ENCODE measurements at regions not wholly inside any gene's neighbourhood (a gene's known extent, or its start where the extent isn't known, plus 50 kb on each side); places are given as distances from the start of the nearest gene placed in this dataset.

DNA sequence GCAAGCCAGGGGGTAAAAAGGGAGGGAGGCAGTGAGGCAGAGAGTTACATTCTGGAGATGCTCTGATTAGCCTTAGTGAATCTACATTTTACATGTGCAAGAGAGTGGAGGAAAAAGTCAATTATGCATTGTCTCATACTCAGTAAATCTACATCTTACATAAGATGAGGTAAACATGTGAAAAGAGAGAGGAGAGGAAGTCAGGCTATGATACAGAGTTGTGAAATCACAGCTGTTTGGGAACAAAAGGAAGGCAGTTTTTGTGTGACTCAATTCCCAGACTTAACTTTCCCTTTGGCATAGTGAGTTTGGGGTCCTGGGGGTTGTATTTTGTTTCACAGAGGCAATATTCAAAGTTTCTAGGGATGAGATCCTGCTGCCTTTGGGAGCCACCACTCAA is 67.8 kb downstream of the GP2 start:
- TF ChIP-seq, protein P1, sequence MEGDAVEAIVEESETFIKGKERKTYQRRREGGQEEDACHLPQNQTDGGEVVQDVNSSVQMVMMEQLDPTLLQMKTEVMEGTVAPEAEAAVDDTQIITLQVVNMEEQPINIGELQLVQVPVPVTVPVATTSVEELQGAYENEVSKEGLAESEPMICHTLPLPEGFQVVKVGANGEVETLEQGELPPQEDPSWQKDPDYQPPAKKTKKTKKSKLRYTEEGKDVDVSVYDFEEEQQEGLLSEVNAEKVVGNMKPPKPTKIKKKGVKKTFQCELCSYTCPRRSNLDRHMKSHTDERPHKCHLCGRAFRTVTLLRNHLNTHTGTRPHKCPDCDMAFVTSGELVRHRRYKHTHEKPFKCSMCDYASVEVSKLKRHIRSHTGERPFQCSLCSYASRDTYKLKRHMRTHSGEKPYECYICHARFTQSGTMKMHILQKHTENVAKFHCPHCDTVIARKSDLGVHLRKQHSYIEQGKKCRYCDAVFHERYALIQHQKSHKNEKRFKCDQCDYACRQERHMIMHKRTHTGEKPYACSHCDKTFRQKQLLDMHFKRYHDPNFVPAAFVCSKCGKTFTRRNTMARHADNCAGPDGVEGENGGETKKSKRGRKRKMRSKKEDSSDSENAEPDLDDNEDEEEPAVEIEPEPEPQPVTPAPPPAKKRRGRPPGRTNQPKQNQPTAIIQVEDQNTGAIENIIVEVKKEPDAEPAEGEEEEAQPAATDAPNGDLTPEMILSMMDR (IDR thresholded peaks at IDR 0.05) = no peak
- peaks cover 10% of the 10 kb centered on the region; the same call in 1 of the 2 replicates for H3K36me3 Mint-ChIP-seq (ENCODE audit: low read depth)
- no peaks in the 10 kb centered on the region for H3K27me3 Mint-ChIP-seq (ENCODE audit: insufficient read depth)
- H3K9me3 Mint-ChIP-seq = peaks cover 57% of the 10 kb centered on the region
- H3K4me1 Mint-ChIP-seq (ENCODE audit: low read depth) = no peaks in the 10 kb centered on the region
- DNase-seq = no peak
- H3K4me3 Mint-ChIP-seq = no peak overlapping the region
- no peak overlapping the region for H3K27ac Mint-ChIP-seq

DNA sequence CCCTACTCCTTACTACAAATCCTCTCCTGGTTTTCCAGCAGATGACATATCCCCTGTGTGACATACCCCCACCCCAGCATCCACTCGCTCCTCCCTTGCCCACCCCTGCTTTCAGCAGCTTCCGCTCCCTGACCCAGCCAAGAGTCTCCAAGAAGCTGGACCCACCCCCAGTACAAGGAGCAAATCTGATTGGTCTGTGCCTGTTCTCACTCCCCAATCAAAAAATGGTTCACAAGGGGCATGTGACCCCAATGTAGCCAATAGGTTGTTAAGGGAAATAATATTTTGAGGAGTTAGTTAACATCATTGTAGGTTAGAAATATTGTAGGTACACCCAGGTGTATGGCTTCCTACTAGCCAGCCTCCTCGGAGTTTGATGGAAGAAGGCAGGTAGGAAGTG is 70.1 kb downstream of the GP2 start:
- DNase-seq = no peak
- Mint-ChIP-seq H3K27me3 (ENCODE audit: insufficient read depth) (no peaks in the 10 kb centered on the region), H3K27ac (no peak overlapping the region), H3K9me3 (peaks cover 59% of the 10 kb centered on the region), H3K4me1 (ENCODE audit: low read depth) (no peaks in the 10 kb centered on the region), H3K36me3 (ENCODE audit: low read depth) (peaks cover 10% of the 10 kb centered on the region; the same call in 1 of the 2 replicates), H3K4me3 (no peak overlapping the region)
- TF ChIP-seq, protein P1 (IDR thresholded peaks at IDR 0.05) = no peak

DNA sequence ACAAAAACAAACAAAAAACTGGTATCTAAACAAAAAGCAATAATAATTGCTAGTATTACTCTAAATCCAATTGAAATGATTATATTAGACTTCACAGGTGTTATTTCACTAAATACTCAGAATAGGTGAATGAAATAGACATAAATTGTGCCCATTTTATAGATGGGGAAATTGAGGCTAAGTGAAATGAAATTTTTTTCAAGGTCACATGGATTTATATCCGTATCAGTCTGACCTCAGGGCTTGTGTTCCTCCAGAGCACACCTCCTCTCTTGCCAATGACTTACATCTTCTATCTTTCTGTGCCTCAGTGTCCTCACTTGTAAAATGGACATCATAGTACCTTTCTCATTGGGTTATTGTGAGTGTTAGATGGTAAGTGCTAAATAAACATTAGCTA is 72.3 kb downstream of the GP2 start:
- Mint-ChIP-seq H3K4me3 (no peak overlapping the region), H3K36me3 (ENCODE audit: low read depth) (peaks cover 5% of the 10 kb centered on the region; the same call in 1 of the 2 replicates), H3K9me3 (peaks cover 53% of the 10 kb centered on the region), H3K4me1 (ENCODE audit: low read depth) (no peaks in the 10 kb centered on the region), H3K27me3 (ENCODE audit: insufficient read depth) (no peaks in the 10 kb centered on the region), H3K27ac (no peak overlapping the region)
- no peak for DNase-seq
- TF ChIP-seq, protein P1 (IDR thresholded peaks at IDR 0.05) = no peak

DNA sequence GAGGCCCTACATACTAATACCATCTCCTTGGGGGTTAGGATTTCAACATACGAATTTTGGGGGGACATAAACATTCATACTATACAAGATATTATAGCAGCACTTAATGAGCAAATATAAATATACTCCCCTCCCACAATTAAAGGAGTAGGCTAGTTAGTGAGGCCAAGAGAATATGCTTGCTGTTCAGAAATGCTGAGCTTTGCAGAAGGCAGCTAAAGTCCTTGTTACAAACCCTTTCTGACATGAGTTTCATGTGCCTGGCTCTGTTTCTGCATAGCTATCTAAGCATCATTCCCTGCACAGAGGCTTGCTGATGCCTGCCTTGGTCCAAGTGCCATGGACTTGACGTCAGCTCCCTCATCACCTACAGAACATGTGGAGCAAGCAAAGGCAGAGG is 73.5 kb downstream of the GP2 start:
- no peak overlapping the region for H3K27ac Mint-ChIP-seq
- TF ChIP-seq, protein P1 (IDR thresholded peaks at IDR 0.05) = no peak
- no peaks in the 10 kb centered on the region for H3K27me3 Mint-ChIP-seq (ENCODE audit: insufficient read depth)
- H3K36me3 Mint-ChIP-seq (ENCODE audit: low read depth) = no peaks in the 10 kb centered on the region
- no peak for DNase-seq
- peaks cover 54% of the 10 kb centered on the region for H3K9me3 Mint-ChIP-seq
- no peak overlapping the region for H3K4me3 Mint-ChIP-seq
- H3K4me1 Mint-ChIP-seq (ENCODE audit: low read depth) = no peaks in the 10 kb centered on the region

DNA sequence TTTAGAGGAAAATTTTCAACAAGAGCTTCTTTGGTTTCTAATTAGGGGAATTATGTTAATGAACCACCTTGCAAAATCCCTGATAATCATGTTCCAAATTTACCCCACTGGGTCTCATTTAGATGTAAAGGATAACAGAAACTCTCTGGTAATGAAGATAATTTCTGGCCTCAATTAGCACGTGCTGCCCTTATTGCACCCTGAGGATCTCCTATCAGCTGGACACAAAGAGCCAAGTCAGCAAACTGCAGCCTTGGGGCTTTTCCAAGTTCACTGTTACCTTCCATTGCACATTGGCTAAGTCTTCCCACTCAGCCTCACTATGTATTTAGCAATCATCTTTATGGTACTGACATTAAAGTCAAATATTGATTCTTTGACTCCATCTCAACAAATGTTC is 78.1 kb downstream of the GP2 start:
- Mint-ChIP-seq H3K4me3 (no peak overlapping the region), H3K36me3 (ENCODE audit: low read depth) (no peaks in the 10 kb centered on the region), H3K9me3 (peaks cover 52% of the 10 kb centered on the region), H3K4me1 (ENCODE audit: low read depth) (no peaks in the 10 kb centered on the region), H3K27ac (no peak overlapping the region), H3K27me3 (ENCODE audit: insufficient read depth) (no peaks in the 10 kb centered on the region)
- TF ChIP-seq, protein P1 (IDR thresholded peaks at IDR 0.05) = no peak
- no peak for DNase-seq

DNA sequence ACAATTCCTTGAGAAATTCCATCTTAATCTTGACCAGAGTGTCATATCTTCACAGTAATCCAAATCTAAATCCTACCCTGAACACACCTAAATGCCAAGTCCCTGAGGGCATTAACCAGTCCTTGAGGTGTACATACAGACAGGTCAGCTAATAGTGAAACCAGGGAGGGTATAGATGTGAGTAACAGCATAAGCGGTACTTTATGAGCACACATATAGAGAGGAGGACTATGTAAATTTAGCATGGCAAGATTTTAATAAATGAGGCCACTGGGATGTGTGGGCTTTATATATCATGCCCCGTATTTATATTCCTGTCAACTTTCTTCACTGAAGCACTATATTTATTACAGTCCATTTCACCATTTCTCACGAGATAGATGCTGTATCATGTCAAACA is 80.2 kb downstream of the GP2 start:
- H3K9me3 Mint-ChIP-seq = peaks cover 49% of the 10 kb centered on the region
- H3K27ac Mint-ChIP-seq = no peak overlapping the region
- no peak for DNase-seq
- H3K4me1 Mint-ChIP-seq (ENCODE audit: low read depth) = no peaks in the 10 kb centered on the region
- no peaks in the 10 kb centered on the region for H3K27me3 Mint-ChIP-seq (ENCODE audit: insufficient read depth)
- no peaks in the 10 kb centered on the region for H3K36me3 Mint-ChIP-seq (ENCODE audit: low read depth)
- no peak overlapping the region for H3K4me3 Mint-ChIP-seq
- TF ChIP-seq, protein P1 (IDR thresholded peaks at IDR 0.05) = no peak
